GM21381 (cell line): ENCODE measurements at regions not wholly inside any gene's neighbourhood (a gene's known extent, or its start where the extent isn't known, plus 50 kb on each side); places are given as distances from the start of the nearest gene placed in this dataset.
"Not testable (repeated sequence)": the region's sequence is repeated elsewhere in the genome, so short reads cannot be mapped to it uniquely, and the experiment has no call there.

Experiments used
- ATAC-seq: cut with Tn5 transposase; IDR thresholded peaks from one replicate; pipeline ENCODE4 v1.9.1; 2021; ENCODE audit warnings: mild to moderate bottlenecking, moderate library complexity; ENCODE audit not compliant: unreplicated experiment

GRCh38 chr4:49153011-49153410 lies 166.9 kb downstream of the CWH43 start:
- ATAC-seq = not testable (repeated sequence)

- peak; percentile 73 for ATAC-seq
Measured at GRCh38 chr4:49154308-49155103, 168.4 kb downstream of the CWH43 start.

GRCh38 chr4:49155270-49155669 lies 169.2 kb downstream of the CWH43 start:
- not testable (repeated sequence) for ATAC-seq

- not testable (repeated sequence) for ATAC-seq
Measured at GRCh38 chr4:49156309-49156708, 170.2 kb downstream of the CWH43 start.

GRCh38 chr4:49157630-49158029 lies 171.6 kb downstream of the CWH43 start:
- not testable (repeated sequence) for ATAC-seq

GRCh38 chr4:49161111-49161541 lies 175.1 kb downstream of the CWH43 start:
- ATAC-seq = not testable (repeated sequence)

GRCh38 chr4:49164916-49165315 lies 178.8 kb downstream of the CWH43 start:
- ATAC-seq = not testable (repeated sequence)

GRCh38 chr4:49177847-49178246 lies 191.8 kb downstream of the CWH43 start:
- not testable (repeated sequence) for ATAC-seq

- ATAC-seq = not testable (repeated sequence)
Measured at GRCh38 chr4:49181088-49181487, 195.0 kb downstream of the CWH43 start.

- not testable (repeated sequence) for ATAC-seq
Measured at GRCh38 chr4:49211396-49212194, 225.5 kb downstream of the CWH43 start.

GRCh38 chr4:49213250-49213649 lies 227.2 kb downstream of the CWH43 start:
- ATAC-seq = not testable (repeated sequence)

GRCh38 chr4:49213750-49214149 lies 227.7 kb downstream of the CWH43 start:
- ATAC-seq = not testable (repeated sequence)

- not testable (repeated sequence) for ATAC-seq
Measured at GRCh38 chr4:49214453-49215081, 228.5 kb downstream of the CWH43 start.

GRCh38 chr4:49215082-49215479 lies 229.0 kb downstream of the CWH43 start:
- ATAC-seq = not testable (repeated sequence)

- ATAC-seq = not testable (repeated sequence)
Measured at GRCh38 chr4:49216606-49217005, 230.5 kb downstream of the CWH43 start.

GRCh38 chr4:49217492-49217891 lies 231.4 kb downstream of the CWH43 start:
- no peak for ATAC-seq

- not testable (repeated sequence) for ATAC-seq
Measured at GRCh38 chr4:49218094-49218493, 232.0 kb downstream of the CWH43 start.

- not testable (repeated sequence) for ATAC-seq
Measured at GRCh38 chr4:49218931-49219330, 232.9 kb downstream of the CWH43 start.

GRCh38 chr4:49219489-49220225 lies 233.6 kb downstream of the CWH43 start:
- ATAC-seq = not testable (repeated sequence)

GRCh38 chr4:49221209-49221608 lies 235.1 kb downstream of the CWH43 start:
- ATAC-seq = no peak
